Stimulated activated CD8-positive, alpha-beta memory T cell treated with anti-CD3 and anti-CD28 coated beads, Interleukin-2, amount 100 ng/mL, for 48 hours (primary cell): ENCODE measurements at regions not wholly inside any gene's neighbourhood (a gene's known extent, or its start where the extent isn't known, plus 50 kb on each side); places are given as distances from the start of the nearest gene placed in this dataset.
"Not testable (repeated sequence)": the region's sequence is repeated elsewhere in the genome, so short reads cannot be mapped to it uniquely, and the experiment has no call there.

ENCODE experiments used
- DNase-seq, 2 donors: peaks; one replicate each; pipeline ENCODE4 v3.0.0-alpha.2; 2020; ENCODE audit warnings: low read depth in 2 of 2

DNA sequence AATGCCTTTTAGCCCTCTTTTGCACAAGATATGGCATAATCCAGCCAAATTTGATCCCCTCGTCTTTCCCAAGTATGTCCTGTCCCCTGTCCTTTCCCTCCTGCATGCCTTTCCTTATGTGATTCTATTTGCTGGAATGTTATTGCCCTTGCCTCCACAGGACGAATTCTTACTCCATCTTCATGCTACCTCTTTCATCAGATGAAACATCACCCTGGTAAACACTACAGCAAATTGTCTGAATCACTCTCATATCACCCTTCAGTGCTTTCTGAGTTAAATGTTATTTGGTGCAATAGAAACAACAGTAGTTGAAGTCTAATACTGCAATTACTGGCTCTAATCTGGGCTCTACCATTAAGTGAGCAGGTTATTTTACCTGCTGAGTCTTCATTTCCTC is 52.2 kb upstream of the FAT1 start:
- DNase-seq: no peak

DNA sequence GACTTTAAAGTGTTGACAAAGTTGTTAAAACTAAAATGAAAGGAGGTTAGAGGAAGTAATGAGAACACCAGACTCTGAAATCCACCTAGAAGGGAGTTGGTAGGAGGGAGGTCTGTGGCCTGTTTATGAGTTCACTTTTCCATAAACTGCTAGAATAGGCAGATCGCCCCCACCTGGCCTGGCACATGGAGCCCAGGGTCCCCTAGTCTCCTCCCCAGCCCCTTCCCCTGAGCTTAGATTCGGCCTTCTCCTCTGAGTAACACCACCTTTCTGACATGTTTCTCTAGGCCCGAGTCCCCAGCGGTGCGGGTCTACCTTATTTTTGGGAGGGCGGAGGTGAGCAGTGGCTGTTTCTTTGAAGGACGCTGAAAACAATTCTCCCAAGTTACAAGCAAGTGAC is 54.5 kb upstream of the FAT1 start:
- DNase-seq: no peak

DNA sequence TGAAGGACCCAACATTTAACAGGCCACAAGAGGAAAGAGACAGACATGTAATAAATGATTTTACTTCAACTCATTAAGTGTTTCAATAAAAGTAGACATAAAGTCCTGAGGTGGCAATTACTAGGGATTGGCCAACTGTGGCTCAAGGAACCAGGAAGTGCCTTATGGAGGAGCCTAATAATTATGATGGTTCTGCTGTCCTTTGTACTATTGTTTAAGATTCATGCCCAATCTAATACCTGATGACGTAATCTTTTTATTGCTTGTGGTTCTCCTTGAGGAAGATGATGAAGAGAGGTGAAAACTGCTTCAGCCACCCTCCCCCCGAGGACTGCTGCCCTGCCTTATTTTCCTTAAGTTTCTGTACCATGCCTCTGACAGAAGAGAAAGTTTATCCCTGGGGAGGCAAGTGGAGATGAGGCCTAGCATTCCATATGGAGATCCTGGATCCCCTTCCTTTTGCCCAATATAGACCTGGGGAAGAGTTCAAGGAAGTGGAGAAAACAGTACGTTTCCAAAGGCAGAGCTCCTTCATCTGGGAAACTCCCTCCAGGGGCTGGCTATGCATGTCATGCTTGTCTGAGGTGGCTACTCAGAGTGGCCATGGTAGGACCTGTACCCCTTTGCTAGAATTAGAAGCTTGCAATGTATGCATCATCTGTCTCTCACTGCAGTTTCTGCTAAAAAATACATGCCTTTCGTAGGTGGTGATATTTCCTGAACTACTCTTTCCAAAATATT is 56.8 kb upstream of the FAT1 start:
- no peak for DNase-seq

DNA sequence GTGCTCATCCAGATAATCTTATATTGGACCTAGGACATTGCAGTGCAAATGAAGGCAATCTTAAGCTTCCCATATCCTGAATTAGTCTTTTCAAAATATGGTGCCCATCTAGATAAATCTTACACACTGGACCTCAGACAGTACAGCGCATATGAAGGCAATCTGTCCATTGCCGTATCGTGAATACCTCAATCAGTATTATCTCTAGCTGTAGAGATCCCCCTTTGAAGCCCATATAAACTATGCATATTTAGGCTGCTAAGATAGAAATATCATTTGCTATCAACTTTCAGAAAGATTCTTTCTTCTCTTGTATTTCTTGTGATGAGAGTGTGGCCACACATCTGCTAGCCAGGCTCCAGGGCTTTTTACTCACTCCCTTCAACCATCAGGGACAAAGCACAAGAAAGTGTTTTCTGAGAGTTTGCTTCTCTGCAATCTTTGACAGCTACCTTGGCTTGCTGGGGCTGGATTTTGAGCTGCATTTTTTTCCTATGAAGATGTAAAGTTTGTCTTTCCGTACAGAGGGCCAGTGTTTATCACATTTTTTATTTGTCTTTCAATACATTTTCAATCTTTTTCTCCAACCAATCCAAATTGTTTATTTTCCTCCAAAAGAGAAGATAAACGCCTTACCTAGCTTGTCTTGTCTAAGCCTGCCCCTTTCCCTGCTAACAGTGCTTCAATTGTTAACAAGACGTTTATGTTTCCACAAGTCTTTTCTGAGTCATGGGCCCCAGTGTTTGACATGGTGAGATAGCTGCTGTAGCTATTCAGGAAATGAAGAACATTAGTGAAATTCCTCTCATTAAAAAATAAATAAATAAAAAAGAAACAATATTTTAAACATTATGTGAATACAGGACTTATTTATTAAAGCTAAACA is 57.6 kb upstream of the FAT1 start:
- DNase-seq: no peak

DNA sequence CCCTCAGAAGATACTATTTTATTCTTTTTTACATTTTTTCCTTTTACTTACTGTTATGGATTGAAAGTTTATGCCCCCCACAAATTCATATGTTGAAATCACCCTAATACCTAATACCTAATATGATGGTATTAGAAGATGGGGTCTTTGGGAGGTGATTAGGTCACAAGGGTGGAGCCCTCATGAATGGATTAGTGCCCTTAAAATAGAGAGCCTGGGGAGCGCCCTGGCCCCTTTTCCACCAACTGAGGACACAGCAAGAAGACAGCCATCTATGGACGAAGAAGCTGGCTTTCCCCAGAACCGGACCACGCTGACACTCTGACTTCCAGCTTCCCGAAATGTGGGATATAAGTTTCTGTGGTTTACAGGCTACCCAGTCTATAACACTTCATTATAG is 58.6 kb upstream of the FAT1 start:
- no peak for DNase-seq

DNA sequence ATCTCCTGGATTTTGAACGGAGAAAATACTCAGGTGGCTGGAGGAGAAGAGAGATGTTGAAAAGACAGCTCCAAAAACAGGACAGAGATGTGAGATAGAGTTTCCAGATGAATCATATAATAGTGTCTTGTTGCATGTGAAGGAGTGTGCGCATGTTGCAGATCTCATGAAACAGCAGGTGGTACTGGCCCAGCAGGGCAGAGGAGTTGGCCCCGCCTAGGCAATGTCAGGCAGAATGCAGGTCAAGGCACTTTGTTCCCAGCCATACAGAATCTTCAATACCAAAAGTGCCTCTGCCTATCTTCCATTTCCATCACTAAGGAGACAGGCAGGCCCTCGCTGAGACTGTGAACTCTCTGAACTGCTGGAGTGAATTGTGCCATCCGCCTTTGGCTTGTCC is 63.9 kb upstream of the FAT1 start:
- DNase-seq: no peak

DNA sequence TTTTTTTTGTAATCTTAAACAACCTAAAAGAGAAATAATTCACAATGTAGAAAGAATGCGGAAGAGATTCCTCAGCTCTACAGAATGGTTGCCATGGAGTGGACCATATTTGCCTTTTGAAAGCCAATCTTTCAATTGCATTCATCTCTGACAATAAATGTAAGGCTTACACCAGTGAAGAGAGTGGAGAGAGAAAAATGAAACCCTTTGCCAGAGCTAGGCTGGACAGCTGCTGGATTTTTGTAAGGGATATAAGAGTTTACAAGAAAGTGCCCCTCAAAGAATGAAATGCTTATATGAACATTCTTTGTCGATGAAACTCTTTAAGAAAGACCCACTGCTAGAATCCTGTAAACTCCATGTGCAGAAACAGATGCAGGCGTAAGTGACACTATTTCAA is 66.0 kb upstream of the FAT1 start:
- no peak for DNase-seq

DNA sequence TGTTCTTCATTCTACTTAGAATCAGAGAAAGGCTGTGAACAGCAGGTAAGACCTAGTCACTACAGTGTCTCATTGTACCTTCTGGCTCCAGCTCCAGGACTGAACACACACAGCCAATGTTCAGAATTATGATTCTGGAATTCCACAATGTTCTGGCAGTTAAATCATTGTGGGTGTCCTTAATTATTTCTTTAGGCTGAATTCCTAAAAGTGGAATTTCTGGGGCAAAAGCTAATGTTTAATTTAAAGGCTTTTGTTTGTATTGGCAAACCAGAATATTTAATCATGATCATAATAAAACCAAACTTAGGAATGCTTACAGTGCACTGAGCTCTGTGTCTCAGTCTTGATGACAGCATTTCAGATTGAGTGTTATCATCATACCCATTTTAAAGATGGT is 67.0 kb upstream of the FAT1 start:
- DNase-seq: no peak

DNA sequence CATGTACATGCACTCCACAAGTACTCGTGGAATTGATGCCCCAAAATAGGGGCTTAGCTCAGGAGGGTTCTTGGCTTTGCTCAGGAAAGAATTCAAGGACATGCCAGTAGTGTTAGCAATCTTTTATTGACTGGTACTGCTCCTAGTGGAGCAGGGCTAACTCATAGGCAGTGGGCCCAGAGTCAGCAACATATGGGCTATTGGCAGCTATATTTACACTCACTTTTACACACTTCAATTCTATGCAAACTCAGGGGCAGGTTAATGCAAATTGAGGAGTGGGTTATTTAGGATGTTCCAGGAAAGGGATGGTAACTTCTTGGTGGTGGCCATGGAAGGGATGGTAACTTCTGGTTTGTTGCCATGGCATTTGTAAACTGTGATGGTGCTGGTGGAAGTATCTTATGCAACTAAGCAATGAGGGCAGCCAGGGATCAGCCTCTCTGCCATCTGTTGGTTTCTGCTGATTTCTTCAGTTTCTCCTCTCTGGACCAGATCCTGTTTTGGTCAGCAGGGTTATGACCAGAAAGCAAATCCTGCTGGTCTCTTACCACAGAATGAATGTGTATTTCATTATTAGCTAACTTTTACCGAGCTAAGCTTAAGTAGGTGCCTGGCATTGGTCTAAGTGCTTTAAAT is 69.2 kb upstream of the FAT1 start:
- DNase-seq: no peak

DNA sequence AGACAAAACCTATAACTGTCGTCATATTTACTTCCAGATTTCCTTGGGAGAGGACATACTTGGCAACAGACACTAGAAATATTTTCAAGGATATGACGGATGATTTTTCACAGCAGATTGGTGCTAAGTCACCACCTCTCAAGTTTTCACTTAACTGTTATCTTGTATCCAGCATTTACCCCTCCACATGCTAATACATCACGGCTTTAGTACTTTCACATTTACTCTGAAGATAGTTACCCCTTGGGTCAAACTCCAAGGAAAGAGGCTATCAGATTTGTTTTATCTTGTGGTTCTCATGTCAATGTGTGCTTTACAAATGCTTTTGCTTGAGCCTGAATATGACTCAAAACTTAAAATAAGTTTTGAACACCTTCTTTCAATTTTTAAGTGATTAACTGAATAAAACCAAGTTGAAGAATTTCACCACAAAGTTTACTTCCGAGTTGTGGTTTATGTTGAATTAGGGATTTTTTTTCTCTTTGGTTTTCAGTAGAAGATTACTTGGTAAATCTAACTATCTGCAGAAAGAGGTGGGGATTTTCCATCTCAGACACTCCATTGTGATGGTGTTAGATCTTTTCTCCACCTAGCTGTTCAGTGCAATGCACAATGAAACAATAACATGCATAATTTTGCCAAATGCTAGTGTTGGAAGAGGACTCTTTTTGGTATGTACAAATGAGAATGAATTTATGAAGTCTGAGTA is 75.4 kb upstream of the FAT1 start:
- DNase-seq: no peak

DNA sequence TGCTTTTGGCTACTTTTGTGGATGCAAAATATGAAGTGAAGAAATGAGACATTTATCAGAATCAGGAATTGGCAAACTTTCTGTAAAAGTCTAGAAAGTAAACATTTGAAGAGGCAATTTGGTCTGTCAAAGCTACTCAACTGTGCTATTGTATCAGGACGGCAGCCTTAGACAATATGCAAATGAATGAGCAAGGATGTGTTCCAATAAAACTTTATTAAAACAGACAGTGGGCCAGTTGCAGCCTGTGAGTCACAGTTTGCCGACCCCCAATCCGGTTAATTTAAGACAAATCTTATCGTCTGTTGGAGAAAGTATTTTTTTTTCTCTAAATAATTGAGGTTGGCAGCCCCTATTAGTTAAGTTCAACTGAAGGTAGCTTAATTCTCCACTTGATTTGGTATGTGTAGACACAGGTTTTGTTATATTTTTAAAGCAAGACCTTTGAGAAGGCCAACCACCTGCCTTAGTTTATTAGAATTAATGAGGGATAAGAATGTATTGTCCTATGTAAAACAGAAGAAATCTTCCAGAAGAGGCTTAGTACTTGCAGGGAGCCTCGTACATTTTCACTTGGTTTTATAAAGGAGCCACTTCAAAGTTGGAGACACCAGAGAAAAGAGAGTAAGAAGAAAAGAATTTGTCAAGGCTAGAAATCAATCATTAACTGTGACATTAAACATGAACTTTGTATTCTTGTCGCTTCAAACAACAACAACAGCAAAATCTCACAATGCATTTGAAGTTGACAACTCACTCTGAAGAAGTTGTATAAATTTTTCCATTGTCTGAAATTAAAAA is 81.6 kb upstream of the FAT1 start:
- no peak for DNase-seq

DNA sequence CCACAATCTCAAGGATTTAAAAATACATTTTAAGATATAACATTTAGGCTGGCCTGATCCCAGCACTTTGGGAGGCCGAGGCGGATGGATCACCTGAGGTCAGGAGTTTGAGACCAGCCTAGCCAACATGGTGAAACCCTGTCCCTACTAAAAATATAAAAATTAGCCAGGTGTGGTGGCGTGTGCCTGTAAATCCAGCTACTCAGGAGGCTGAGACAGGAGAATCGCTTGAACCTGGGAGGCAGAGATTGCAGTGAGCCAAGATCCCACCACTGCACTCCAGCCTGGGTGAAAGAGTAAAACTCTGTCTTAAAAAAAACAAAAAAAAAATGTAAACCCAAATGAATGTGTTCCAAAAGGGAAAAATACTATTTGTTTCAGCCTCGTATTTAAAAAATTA is 82.3 kb upstream of the FAT1 start:
- not testable (repeated sequence) for DNase-seq

DNA sequence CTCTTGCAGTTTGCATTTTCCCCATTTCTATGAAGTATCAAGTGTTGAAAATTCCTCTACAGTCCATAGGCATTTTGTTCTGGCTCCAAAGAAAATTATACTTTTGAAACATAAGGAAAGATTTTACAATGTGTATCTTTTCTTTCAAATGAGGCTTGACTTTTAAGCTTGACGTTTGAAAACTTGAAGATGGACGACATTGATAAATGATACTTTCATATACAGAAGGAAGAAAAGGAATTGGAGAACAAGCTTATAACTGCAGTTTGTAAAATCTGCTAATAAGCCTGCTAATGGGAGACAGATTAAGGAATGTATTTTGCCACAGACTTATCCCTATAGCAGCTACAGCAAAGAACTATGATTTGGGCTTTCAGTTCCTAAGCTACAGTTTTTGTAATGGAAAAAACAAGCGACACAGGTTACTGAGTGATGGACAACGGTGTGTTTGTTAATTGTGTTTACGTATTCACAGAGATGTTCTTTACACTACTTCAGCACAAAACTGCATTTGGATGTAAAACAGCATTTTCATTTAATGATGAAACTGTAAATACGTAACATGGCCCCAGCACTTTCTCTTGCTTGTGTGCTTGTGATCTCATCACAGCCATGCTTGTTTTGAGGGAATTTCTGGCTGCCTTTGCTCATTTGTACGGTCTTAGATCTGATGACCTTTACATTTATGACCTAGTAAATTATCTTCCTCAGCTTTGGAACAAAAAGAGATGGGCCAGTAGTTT is 83.2 kb upstream of the FAT1 start:
- no peak for DNase-seq

DNA sequence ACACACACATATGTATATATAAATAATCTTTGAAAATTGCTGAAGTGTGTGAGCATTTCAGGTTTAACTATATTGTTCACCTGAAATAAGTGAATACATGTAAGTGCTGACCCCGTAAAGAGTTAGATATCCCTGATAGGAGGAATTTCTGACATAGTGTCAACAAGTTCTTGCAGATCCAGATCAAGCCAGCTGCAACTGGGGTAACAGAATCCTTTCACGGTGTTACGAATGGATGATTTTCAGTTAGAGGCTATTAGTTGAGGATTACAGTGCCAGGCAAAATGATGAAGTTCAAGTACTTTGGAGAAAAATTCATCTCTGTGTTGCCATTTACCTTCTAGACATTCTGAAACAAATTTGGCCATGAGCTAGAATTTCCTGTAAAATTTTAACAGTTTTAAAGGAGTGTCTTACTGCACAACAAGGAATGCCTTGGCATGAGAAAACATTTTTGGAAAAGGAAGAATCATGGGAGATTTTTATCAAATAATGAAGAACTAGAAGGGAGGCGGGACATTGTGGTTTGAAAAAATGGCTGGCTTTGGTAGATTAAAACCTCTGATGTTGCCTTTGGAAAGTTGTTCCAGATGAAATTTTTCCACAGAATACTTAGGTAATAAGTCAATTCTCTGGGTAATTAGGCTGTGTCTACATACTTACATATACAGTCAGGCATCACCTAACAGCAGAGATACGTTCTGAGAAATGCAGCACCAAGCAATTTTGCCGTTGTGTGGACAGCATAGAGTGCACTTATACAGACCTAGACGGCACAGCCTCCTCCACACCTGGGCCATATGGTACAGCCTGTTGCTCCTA is 84.4 kb upstream of the FAT1 start:
- DNase-seq: no peak

DNA sequence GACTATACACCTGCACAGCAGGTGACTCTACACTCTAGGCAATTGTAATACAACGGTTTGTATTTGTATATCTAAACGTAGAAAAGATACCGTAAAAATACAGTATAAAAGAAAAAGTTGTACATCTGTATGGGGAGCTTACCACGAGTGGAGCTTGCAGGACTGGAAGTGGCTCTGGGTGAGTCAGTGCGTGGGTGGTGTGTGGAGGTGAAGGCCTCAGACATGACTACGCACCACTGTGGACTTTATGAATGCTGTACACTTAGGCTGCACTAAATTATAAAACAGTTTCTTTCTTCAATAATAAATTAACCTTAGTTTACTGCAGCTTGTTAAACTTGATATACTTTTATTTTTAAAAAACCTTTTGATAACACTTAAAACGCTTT is 85.0 kb upstream of the FAT1 start:
- DNase-seq: peak in 1 of 2 donors; percentile 3

DNA sequence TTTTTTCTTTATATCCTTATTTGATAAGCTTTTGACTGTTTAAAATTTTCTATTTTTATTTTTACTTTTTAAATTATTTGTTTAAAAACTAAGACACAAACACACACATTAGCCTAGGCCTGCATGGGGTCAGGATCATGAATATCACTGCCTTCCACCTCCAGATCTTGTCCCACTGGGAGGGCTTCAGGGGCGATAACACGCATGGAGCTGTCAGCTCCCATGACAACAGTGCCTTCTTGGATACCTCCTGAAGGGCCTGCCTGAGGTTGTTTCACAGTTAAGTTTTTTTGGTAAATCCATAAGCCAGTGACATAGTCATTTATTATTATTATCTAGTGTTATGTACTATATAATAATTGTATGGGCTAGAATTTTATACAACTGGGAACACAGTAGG is 85.4 kb upstream of the FAT1 start:
- DNase-seq: no peak

DNA sequence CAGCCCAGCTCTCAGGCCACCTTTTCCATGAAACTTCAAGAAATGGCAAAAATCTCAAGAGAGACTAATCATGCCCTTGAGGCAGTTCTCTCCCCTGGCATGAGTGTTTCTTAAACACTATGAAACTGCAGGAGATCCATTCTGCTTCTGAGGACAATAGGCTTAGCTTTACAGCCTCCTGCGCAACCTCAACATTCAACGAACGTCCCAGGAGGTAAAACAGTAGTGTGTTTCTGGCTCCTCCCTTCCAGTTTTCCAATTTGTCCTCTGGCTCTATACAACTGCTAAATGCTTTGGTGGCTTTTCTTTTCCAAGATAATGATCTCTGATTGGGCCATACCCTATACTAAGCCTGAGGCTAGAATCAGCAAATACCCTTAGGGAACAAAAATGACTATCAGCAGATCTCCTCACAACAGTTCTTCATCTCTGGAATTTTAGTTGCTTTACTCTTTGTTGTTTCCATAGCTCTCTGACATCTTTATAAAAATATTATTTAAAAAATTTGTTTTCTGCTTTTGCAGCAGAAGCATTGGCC is 87.0 kb upstream of the FAT1 start:
- DNase-seq: no peak

DNA sequence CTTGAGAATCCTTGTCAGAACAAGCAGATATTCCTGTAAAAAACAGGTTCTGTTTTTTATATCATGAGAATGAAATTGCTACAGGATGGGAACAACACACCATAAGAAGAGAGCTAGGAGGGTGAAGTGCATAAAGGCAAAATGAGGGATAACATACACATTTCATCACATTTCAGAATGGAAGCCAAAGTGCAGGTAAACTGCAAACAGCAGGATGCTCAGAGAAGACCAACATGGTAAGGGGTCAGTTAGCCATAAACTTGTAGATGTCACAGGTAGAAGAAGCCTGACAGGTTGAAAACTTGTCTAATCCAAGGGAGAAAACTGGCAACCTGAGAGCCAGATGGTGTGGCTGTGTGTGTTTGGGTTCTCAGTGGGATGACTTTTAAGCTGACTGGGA is 88.9 kb upstream of the FAT1 start:
- DNase-seq: no peak

DNA sequence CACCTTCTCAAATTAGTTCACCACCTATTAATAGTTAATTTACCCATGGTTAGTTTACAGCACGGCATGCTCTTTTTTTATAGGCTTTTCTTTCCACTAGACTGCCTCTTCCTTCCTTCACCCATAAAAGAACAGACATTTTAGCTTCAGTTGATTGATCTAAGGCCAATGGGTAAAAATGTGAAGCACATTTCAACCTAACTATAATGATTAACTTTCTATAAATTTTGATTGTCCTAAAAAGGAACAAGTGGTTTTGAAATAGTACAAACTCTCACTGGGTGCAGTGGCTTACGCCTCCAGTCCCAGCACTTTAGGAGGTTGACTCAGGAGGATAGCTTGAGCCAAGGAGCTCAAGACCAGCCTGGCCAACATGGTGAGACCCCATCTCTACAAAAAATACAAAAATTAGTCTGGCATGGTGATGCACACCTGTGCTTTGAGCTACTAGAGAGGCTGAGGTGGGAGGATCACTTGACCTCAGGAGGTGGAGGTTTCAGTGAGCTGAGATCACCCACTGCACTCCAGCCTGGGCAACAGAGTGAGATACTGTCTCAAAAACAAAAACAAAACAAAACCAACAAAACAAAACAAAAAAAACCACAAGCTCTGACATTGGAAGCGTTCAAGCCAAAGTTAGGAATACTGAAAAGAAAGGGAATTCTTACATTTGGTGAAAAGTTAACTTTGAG is 89.9 kb upstream of the FAT1 start:
- DNase-seq: no peak
